OCI-LY7 (cell line): ENCODE measurements at regions not wholly inside any gene's neighbourhood (a gene's known extent, or its start where the extent isn't known, plus 50 kb on each side); places are given as distances from the start of the nearest gene placed in this dataset.

Experiments used
- EZH2phosphoT487 ChIP-seq: fragments of 200-600 bp; sonication (generic); IDR thresholded peaks from 2 replicates; pipeline ENCODE4 v1.6.1; 2018; ENCODE audit warnings: low read depth, borderline replicate concordance, mild to moderate bottlenecking, mixed run types, antibody characterized with exemption, low read length, moderate library complexity, mixed read lengths
- TF ChIP-seq, protein P1 (sequence below): fragments of 200-600 bp; sonication (generic); conservative IDR thresholded peaks from 2 replicates; pipeline ENCODE4 v1.5.1; 2014; ENCODE audit warnings: mild to moderate bottlenecking, antibody characterized with exemption, low read length, moderate library complexity, mixed read lengths

- TF ChIP-seq, protein P1, sequence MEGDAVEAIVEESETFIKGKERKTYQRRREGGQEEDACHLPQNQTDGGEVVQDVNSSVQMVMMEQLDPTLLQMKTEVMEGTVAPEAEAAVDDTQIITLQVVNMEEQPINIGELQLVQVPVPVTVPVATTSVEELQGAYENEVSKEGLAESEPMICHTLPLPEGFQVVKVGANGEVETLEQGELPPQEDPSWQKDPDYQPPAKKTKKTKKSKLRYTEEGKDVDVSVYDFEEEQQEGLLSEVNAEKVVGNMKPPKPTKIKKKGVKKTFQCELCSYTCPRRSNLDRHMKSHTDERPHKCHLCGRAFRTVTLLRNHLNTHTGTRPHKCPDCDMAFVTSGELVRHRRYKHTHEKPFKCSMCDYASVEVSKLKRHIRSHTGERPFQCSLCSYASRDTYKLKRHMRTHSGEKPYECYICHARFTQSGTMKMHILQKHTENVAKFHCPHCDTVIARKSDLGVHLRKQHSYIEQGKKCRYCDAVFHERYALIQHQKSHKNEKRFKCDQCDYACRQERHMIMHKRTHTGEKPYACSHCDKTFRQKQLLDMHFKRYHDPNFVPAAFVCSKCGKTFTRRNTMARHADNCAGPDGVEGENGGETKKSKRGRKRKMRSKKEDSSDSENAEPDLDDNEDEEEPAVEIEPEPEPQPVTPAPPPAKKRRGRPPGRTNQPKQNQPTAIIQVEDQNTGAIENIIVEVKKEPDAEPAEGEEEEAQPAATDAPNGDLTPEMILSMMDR = no peak
- TF ChIP-seq EZH2phosphoT487 = no peak
Observed at GRCh38 chr13:74921326-74921725, 560.6 kb downstream of the TBC1D4 start.
